K562 (cell line): ENCODE measurements at regions not wholly inside any gene's neighbourhood (a gene's known extent, or its start where the extent isn't known, plus 50 kb on each side); places are given as distances from the start of the nearest gene placed in this dataset.

ENCODE experiments used
- ATAC-seq: fragments of 200-7000 bp; cut with Tn5 transposase; 3 replicates; pipeline ENCODE4 v1.9.1; 2020; ENCODE audit warnings: moderate library complexity
- BruUV-seq: library from RNA; stranded (reverse); fragments of 400-500 nt; replicated peaks from 2 replicates; lab custom pipeline; 2021; lab: Mats Ljungman, UMichigan
- CTCF ChIA-PET: fragments of 300-600 bp; formaldehyde crosslinking; extraction: SDS; loops from one replicate; lab custom pipeline; 2021; ENCODE audit warnings: low intra/inter-chr PET ratio; lab: Yijun Ruan, JAX
- POLR2A ChIA-PET: fragments of 300-600, 350-650 bp; sonication (Branson Sonifier 250); formaldehyde crosslinking; extraction: SDS; loops from one replicate; lab custom pipeline; 2021; ENCODE audit warnings: antibody characterized with exemption, inconsistent platforms; lab: Yijun Ruan, JAX
- DNase-seq, 4 experiments: peaks; one replicate each; pipeline versions ENCODE4 v3.0.0 to v3.0.0-alpha.2; 2011 to 2018; ENCODE audit warnings: low spot score in 3 of 4, mixed read lengths in 3 of 4; ENCODE audit errors: extremely low read depth in 1 of 4
- FAIRE-seq: peaks from 2 replicates; lab custom pipeline; 2011; peaks lifted over from hg19 to GRCh38; lab: Jason Lieb, UNC
- H2AFZ ChIP-seq: 2 replicates; pipeline ENCODE4 v1.6.0; 2011; ENCODE audit warnings: low read depth, low read length, control low read depth, inconsistent platforms
- H3K27ac ChIP-seq: fragments of 200-600 bp; 3 replicates; pipeline ENCODE4 v1.8.0; 2011; ENCODE audit warnings: low read depth, mild to moderate bottlenecking, control low read depth, inconsistent platforms, low read length, moderate library complexity, mixed read lengths; ENCODE audit errors: extremely low read depth
- H3K27me3 ChIP-seq, 2 experiments: fragments of 300-600 bp in 1 of 2; 2 replicates in 1 of 2; 3 replicates in 1 of 2; pipeline versions ENCODE4 v1.6.0 to v1.8.0; 2011; ENCODE audit warnings: inconsistent platforms in 2 of 2, low read length in 2 of 2, mild to moderate bottlenecking in 1 of 2, mixed read lengths in 1 of 2, moderate library complexity in 1 of 2; ENCODE audit not compliant: control insufficient read depth in 2 of 2, insufficient read depth in 2 of 2
- H3K36me3 ChIP-seq: fragments of 300-600 bp; 3 replicates; pipeline ENCODE4 v1.8.0; 2011; ENCODE audit warnings: mild to moderate bottlenecking, low read length, inconsistent platforms; ENCODE audit not compliant: control insufficient read depth, insufficient read depth
- H3K4me1 ChIP-seq, 2 experiments: fragments of 200-600 bp in 1 of 2; replicated peaks in 1 of 2; 2 replicates in 1 of 2; 3 replicates in 1 of 2; pipeline versions ENCODE4 v1.5.1 to v1.8.0; 2011; ENCODE audit warnings: inconsistent platforms in 2 of 2, low read length in 2 of 2, mild to moderate bottlenecking in 1 of 2, mixed read lengths in 1 of 2, moderate library complexity in 1 of 2; ENCODE audit not compliant: control insufficient read depth in 2 of 2, insufficient read depth in 2 of 2
- H3K4me2 ChIP-seq: 2 replicates; pipeline ENCODE4 v1.6.1; 2011; ENCODE audit warnings: low read length, control low read depth, inconsistent platforms, mixed read lengths; ENCODE audit not compliant: insufficient read depth
- H3K4me3 ChIP-seq: fragments of 200-600 bp; sonication (generic), shearing (Covaris generic); 2 replicates; pipeline ENCODE4 v1.5.1; 2016; ENCODE audit warnings: control low read depth, inconsistent platforms
- H3K79me2 ChIP-seq: fragments of 200-600 bp; 3 replicates; pipeline ENCODE4 v1.8.0; 2011; ENCODE audit warnings: low read length, inconsistent platforms; ENCODE audit not compliant: control insufficient read depth, insufficient read depth
- H3K9ac ChIP-seq, 2 experiments: 2 replicates each; pipeline versions ENCODE4 v1.6.0 to v1.6.1; 2011; ENCODE audit warnings: low read depth in 2 of 2, low read length in 2 of 2, control low read depth in 1 of 2, inconsistent platforms in 1 of 2, mild to moderate bottlenecking in 1 of 2, mixed read lengths in 1 of 2; ENCODE audit not compliant: insufficient read depth in 1 of 2
- H3K9me1 ChIP-seq: one replicate; pipeline ENCODE4 v1.6.0; 2011; ENCODE audit warnings: inconsistent platforms, mild to moderate bottlenecking, low read length, moderate library complexity; ENCODE audit not compliant: control insufficient read depth, insufficient read depth
- H3K9me3 ChIP-seq: replicated peaks from 2 replicates; pipeline ENCODE4 v1.5.1; 2011; ENCODE audit warnings: low read depth, low read length, inconsistent platforms; ENCODE audit not compliant: control insufficient read depth, insufficient read depth
- H4K20me1 ChIP-seq: replicated peaks from 2 replicates; pipeline ENCODE4 v1.6.1; 2011; ENCODE audit warnings: low read length, inconsistent platforms, mixed read lengths; ENCODE audit not compliant: control insufficient read depth, insufficient read depth
- ASH1L ChIP-seq: fragments of 450-650 bp; IDR thresholded peaks from 2 replicates; pipeline ENCODE4 v1.6.1; 2018; ENCODE audit warnings: borderline replicate concordance, mild to moderate bottlenecking, low read depth; ENCODE audit not compliant: partially characterized antibody
- ATF6 ChIP-seq: sonication (generic); formaldehyde crosslinking; IDR thresholded peaks from 2 replicates; pipeline ENCODE4 v1.4.0; 2020; ENCODE audit warnings: mild to moderate bottlenecking, missing genetic modification reagents
- DPF2 ChIP-seq: fragments of 450-650 bp; IDR thresholded peaks from 2 replicates; pipeline ENCODE4 v1.6.1; 2016
- FOXA1 ChIP-seq: fragments of 450-650 bp; IDR thresholded peaks from 2 replicates; pipeline ENCODE4 v1.6.1; 2016; ENCODE audit warnings: mild to moderate bottlenecking, borderline replicate concordance
- FOXK2 ChIP-seq, 2 experiments: fragments of 450-650 bp; IDR thresholded peaks in 1 of 2; conservative IDR thresholded peaks in 1 of 2; 2 replicates each; pipeline ENCODE4 v1.6.1; 2016; ENCODE audit warnings: low read depth in 2 of 2, mild to moderate bottlenecking in 1 of 2
- SUPT5H ChIP-seq: fragments of 450-650 bp; IDR thresholded peaks from 2 replicates; pipeline ENCODE4 v1.6.1; 2016
- WGBS: fragments of 100-300 bp; shearing (Covaris generic); methylation state at CpG from one replicate; pipeline ENCODE4 v1.1.6; 2016; ENCODE audit warnings: low coverage, mixed read lengths; ENCODE audit not compliant: insufficient coverage; ENCODE audit errors: missing lambda C conversion rate; 5-methylcytosine and 5-hydroxymethylcytosine counted together
- in situ Hi-C: fragments of 300-500 bp; cut with MboI; formaldehyde crosslinking; loops from 4 replicates; pipeline ENCODE4 v1.15.0; 2018; ENCODE audit warnings: inconsistent platforms, mixed read lengths
- intact Hi-C: fragments of 100-400 bp; cut with micrococcal nuclease; formaldehyde crosslinking; loops from 2 replicates; pipeline ENCODE4 v1.14.2; 2022
- TF ChIP-seq, protein P1 (sequence below), 3 experiments: fragments of 200-800 bp in 1 of 3; fragments of 250-450 bp in 1 of 3; fragments of 450-650 bp in 1 of 3; sonication (Bioruptor Pico) in 1 of 3; sonication (Bioruptor generic) in 1 of 3; formaldehyde crosslinking in 1 of 3; IDR thresholded peaks; 2 replicates each; pipeline versions ENCODE4 v1.6.1 to v1.8.0; 2016 to 2022; ENCODE audit warnings: mild to moderate bottlenecking in 2 of 3, missing genetic modification characterization in 2 of 3, missing compliant biosample characterization in 1 of 3, moderate library complexity in 1 of 3

- ChIA-PET POLR2A (interaction anchor here (0.9 to 1.3 kb wide), 2 partner anchors 8 to 80 kb away, joined by 3 read pairs; no protein-coding TSS in a partner anchor), CTCF (no interaction called here)
- TF ChIP-seq, protein P1, sequence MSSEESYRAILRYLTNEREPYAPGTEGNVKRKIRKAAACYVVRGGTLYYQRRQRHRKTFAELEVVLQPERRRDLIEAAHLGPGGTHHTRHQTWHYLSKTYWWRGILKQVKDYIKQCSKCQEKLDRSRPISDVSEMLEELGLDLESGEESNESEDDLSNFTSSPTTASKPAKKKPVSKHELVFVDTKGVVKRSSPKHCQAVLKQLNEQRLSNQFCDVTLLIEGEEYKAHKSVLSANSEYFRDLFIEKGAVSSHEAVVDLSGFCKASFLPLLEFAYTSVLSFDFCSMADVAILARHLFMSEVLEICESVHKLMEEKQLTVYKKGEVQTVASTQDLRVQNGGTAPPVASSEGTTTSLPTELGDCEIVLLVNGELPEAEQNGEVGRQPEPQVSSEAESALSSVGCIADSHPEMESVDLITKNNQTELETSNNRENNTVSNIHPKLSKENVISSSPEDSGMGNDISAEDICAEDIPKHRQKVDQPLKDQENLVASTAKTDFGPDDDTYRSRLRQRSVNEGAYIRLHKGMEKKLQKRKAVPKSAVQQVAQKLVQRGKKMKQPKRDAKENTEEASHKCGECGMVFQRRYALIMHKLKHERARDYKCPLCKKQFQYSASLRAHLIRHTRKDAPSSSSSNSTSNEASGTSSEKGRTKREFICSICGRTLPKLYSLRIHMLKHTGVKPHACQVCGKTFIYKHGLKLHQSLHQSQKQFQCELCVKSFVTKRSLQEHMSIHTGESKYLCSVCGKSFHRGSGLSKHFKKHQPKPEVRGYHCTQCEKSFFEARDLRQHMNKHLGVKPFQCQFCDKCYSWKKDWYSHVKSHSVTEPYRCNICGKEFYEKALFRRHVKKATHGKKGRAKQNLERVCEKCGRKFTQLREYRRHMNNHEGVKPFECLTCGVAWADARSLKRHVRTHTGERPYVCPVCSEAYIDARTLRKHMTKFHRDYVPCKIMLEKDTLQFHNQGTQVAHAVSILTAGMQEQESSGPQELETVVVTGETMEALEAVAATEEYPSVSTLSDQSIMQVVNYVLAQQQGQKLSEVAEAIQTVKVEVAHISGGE (CRISPR knock-in tag; IDR thresholded peaks at IDR 0.05) = no peak
- TF ChIP-seq DPF2 (no peak), FOXK2 (conservative IDR thresholded peaks at IDR 0.05 in 1 of 2, IDR thresholded peaks at IDR 0.05 in 1 of 2; ENCODE audit: low read depth in 2 of 2) (no peak), ASH1L (no peak), FOXA1 (no peak), SUPT5H (no peak), ATF6 (CRISPR knock-in tag) (no peak)
These were observed 178.7 kb upstream of the FAT1 start for GRCh38 chr4:186902361-186902760.

More at GRCh38 chr4:186902361-186902760, 178.7 kb upstream of the FAT1 start:
- no peak overlapping the region for H3K9ac ChIP-seq
- no peak overlapping the region for H3K27ac ChIP-seq
- H3K9me1 ChIP-seq = no peaks in the 10 kb centered on the region
- WGBS = 49% methylated on average over 4 of the region's 4 CpGs
- H3K79me2 ChIP-seq = no peaks in the 10 kb centered on the region
- ATAC-seq (no peak), FAIRE-seq (no peak), DNase-seq (no peak)
- no peak overlapping the region for H3K4me3 ChIP-seq
- 0 out of 2 replicates have a peak, but pooled peaks cover 2% of the 10 kb centered on the region for H3K9me3 ChIP-seq
- H3K27me3 ChIP-seq = peaks cover 0 to 4% of the 10 kb centered on the region in 2 experiments; a peak in 1 of 5 replicates
- BruUV-seq = no TSS peak
- no peak overlapping the region for H2AFZ ChIP-seq
- no peak overlapping the region for H3K4me2 ChIP-seq
- peaks cover 5 to 12% of the 10 kb centered on the region in 2 experiments; a peak in 3 of 5 replicates for H3K4me1 ChIP-seq
- H4K20me1 ChIP-seq = no peaks in the 10 kb centered on the region
- intact Hi-C loops = loop anchor here (5.0 kb wide), 1 partner anchor 150 kb away; no protein-coding TSS in a partner anchor
- in situ Hi-C loops = no loop called here
- H3K36me3 ChIP-seq = no peaks in the 10 kb centered on the region
